Activated CD8-positive, alpha-beta memory T cell treated with anti-CD3 and anti-CD28 coated beads, Interleukin-2, amount 50 U/mL, for 1 hour (primary cell): ENCODE measurements at regions not wholly inside any gene's neighbourhood (a gene's known extent, or its start where the extent isn't known, plus 50 kb on each side); places are given as distances from the start of the nearest gene placed in this dataset.

Source experiments
- DNase-seq: peaks from one replicate; pipeline ENCODE4 v3.0.0-alpha.2; 2020; ENCODE audit errors: extremely low read depth

GRCh38 chr15:62886431-62887071 is 156.0 kb upstream of the TPM1 start:
- no peak for DNase-seq

GRCh38 chr15:62887113-62887570 is 155.4 kb upstream of the TPM1 start:
- no peak for DNase-seq

DNA sequence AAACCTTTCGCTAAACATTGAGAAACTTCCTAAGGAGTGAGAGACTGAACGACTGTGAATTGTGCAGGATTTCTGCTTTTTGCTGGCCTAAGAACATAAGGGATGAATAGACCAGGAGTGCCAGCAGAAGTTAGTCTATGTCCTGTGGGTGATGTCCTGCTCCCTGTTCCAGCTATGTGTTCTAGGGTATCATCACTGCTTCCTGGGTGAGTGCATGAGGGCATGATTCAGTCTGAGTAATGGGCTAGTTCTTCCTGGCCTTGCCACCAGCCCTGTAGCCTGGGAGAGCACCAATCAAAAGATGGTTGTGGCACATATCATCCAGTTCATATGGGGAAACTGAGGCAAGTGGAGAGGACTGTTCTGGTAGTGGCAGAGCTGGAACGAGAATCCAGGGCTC is 153.9 kb upstream of the TPM1 start:
- DNase-seq, result no peak

GRCh38 chr15:62889141-62889661 is 153.3 kb upstream of the TPM1 start:
- no peak for DNase-seq

DNA sequence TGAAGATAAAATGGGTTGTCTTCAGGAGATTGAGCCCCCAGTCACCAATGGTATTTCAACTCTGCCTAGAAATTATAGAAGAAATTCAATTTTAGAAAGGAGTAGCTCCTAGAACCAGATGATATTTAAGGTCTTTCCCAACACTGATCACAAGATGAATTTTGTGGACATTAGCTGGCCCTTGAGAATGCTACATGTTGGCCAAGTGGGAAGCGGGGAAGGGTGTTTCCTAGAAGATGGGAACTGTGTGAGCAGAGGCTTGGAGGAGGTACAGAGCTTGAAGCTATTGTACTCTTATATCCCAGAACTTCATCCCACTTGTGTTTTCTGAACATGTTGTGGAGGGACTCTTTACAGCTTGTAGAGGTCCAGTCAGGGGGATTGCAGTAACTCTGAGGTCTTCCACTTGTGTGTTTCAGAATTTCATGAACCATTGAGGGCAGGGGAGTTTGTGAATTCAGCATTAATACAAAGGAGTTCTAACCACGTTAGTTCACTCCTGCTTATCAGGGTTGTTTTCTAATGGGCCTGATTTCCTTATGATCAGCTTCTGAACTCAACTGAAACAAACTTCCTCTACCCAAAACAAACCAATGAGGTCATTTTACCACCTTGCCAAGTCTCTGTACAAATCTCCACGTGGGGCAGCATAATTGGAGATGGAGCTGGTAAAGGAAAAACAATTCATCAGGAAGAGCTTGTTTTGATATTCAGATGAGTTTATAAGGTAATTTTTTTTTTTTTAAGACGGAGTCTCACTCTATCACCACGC is 152.6 kb upstream of the TPM1 start:
- no peak for DNase-seq

GRCh38 chr15:62894322-62895085 is 148.0 kb upstream of the TPM1 start:
- DNase-seq, result no peak

DNA sequence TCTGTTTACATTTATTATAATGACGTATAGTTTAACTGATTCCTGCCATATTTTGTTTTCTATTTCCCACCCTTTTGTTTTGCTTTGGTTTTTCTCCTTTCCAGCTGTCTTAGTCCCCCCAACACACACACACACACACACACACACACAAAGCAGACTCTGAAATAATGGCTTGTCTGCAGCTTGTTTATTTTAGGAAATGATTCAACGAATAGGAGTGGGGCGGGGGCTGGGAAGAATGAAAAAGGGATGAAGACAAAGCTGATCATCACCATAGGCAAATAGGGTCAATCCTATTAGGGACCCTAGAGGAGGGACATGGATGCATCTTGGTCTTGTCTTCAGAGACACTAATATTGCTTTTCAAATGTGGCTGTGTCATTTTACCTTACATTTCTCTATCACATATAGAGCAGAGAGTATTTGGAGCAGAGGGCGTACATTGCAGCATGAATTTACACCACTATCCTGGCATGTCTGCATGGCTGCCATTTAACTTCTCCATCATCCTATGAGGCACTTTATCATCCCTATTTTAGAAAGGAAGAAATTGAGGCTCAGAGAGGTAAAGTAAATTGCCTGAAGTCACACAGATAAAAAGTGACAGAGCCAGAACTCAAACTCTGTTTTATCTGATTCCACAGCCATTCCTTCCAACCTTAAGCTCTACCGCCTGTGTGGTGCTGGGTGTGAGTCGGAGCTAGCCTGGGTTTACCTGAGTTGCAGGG is 147.2 kb upstream of the TPM1 start:
- DNase-seq, result no peak

DNA sequence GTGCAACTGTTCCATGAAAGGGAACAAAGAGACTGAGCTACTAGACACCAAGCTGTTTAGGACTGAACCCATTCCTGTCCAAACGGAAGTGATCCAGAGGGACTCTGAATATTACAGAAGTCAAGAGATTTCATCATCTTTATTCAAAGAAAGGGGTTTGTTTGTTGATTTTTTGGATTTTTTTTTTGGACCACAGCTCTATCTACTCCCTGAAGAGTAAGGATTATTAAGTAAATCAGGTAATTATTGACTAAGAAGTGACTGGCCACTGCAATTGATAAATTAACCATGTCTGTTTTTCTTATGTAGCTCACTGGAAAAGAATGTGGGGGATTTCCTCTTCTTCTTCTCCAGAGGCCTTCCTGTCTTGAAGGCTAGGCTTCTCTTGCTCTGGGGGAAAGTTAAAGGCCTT is 146.6 kb upstream of the TPM1 start:
- no peak for DNase-seq

DNA sequence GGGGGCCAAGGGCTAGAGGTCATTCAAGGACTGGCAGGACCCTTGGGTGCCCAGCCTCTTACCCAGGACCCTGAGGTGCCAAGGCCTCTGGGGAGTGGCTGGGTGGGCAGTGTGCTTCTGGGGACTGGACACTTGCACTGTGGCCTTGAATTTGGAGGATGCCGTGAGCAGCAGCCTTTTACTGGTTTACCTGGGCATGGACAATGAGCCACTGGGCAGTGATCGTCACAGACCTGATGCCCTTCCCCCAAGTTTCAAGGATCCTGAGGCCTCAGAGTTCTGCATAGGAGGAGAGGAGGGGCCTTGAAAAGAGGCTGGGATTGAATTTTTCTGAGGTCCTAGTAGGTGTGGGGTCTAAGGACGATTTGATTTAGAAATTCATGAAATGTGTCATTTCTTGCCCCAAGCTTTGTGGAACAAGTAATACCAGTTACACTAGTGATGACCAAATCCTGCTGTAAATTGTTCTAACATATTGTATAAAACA is 146.1 kb upstream of the TPM1 start:
- DNase-seq, result no peak

GRCh38 chr15:62896969-62897486 is 145.5 kb upstream of the TPM1 start:
- no peak for DNase-seq

GRCh38 chr15:62897634-62898033 is 144.9 kb upstream of the TPM1 start:
- no peak for DNase-seq

GRCh38 chr15:62899090-62899493 is 143.5 kb upstream of the TPM1 start:
- DNase-seq, result no peak

DNA sequence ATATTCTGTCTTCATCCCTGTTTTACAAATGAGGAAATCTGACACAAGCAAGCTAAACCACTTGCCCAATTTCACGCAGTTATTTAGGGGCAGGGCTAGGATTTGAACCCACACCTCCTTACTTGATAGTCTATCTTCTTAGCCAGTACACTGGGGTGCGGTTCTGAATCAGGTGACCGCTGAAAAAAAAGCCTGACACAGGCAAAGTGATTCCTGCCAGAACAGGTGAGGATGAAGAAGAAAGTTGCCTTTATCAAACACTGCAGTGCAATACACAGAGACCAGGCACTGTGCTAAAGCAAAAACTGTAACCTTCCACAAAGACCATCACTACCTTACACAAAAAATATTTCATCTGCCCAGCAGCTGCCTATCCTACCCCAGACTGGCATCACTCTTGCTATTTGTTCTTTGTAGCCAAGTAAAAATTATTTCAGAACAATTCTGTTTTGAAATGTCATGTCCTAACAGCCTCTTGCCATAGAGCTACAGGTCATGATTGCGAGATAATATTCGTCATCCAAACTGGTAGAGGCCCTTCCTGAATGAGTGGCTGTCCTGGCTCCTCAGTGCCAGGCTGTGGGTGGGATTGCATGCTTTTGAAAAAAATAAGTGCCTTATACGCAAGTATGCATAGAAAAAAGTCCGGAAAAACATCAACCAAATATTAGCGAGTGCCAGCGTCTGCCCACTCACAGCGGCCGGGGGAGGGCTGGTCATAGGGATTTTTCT is 142.3 kb upstream of the TPM1 start:
- DNase-seq, result no peak

DNA sequence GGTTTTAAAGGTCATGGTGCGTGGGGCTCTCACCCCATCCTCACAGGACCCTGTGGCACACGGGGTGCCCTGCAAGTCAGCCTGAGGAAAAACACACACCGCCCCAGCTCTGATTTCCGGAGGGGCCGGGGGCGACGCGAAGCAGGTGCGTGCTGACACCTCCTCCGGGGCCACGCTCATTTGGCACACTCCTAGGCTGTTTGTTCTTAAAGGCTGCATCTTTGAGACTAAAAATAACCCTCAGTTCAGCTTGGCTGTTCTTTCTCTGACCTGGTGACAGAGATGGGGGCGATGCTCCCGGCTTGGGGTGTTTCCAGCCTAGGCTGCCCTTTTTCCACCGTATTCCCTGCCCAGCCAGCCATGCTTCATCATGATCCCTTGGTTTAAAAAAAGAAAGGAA is 141.5 kb upstream of the TPM1 start:
- DNase-seq, result no peak

- DNase-seq, result no peak
Observed at GRCh38 chr15:62901909-62902546, 140.5 kb upstream of the TPM1 start.

DNA sequence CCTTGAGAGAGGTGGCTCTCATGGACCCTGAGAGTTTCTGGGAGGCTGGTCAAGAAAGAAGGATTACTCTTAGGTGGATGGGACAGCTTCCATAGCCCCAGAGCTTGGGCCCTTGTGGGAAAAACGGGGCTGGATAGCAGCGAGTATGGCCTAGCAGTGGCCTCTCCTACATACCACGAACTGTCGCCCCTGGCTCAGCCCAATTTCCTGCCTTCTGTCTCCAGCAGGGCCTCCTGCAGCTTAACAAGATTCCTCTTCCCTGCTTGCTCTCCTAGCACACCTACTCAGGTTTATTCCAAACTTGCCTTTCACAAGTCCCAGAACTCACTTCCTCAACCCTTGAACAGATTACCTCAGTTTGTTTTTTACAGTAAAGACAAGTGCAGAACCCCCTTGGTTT is 139.7 kb upstream of the TPM1 start:
- DNase-seq, result no peak

GRCh38 chr15:62903437-62903836 is 139.1 kb upstream of the TPM1 start:
- no peak for DNase-seq

- no peak for DNase-seq
Observed at GRCh38 chr15:62904041-62904910, 138.3 kb upstream of the TPM1 start.

- no peak for DNase-seq
Observed at GRCh38 chr15:62906627-62907026, 135.9 kb upstream of the TPM1 start.
